Lower leg skin (tissue), 3 donors: ENCODE measurements at regions not wholly inside any gene's neighbourhood (a gene's known extent, or its start where the extent isn't known, plus 50 kb on each side); places are given as distances from the start of the nearest gene placed in this dataset.

Source experiments
- CTCF ChIP-seq, 3 donors: fragments of 450-650 bp; IDR thresholded peaks; one replicate each; pipeline ENCODE4 v1.5.1; 2016; ENCODE audit warnings: antibody characterized with exemption in 3 of 3, mild to moderate bottlenecking in 3 of 3, moderate library complexity in 2 of 3
- POLR2A ChIP-seq, 2 donors: fragments of 450-650 bp; IDR thresholded peaks; one replicate each; pipeline ENCODE4 v1.6.1; 2016 to 2017; ENCODE audit warnings: antibody characterized with exemption in 2 of 2, mild to moderate bottlenecking in 1 of 2, moderate library complexity in 1 of 2

- TF ChIP-seq CTCF (IDR thresholded peaks at IDR 0.05) (no peak), POLR2A (IDR thresholded peaks at IDR 0.05) (no peak)
Observed at GRCh38 chr6:85283436-85283835, 166.4 kb upstream of the NT5E start.
